Upper lobe of right lung (tissue), 1 donor: ENCODE measurements at regions not wholly inside any gene's neighbourhood (a gene's known extent, or its start where the extent isn't known, plus 50 kb on each side); places are given as distances from the start of the nearest gene placed in this dataset.
A peak's percentile ranks its signal among the peaks of the same experiment; 100 is the strongest.

Experiments
- ATAC-seq: fragments of 200-7000 bp; cut with Tn5 transposase; one replicate; pipeline ENCODE4 v1.9.1; 2020; ENCODE audit warnings: mild to moderate bottlenecking, moderate library complexity
- DNase-seq: peaks from one replicate; pipeline ENCODE4 v3.0.0-alpha.2; 2020
- H3K27ac ChIP-seq: fragments of 200-600 bp; one replicate; pipeline ENCODE4 v1.8.0; 2022
- H3K27me3 ChIP-seq: fragments of 200-600 bp; one replicate; pipeline ENCODE4 v1.8.0; 2022; ENCODE audit warnings: mild to moderate bottlenecking
- H3K36me3 ChIP-seq: fragments of 200-600 bp; one replicate; pipeline ENCODE4 v1.8.0; 2022
- H3K4me1 ChIP-seq: fragments of 200-600 bp; one replicate; pipeline ENCODE4 v1.8.0; 2022
- H3K4me3 ChIP-seq: fragments of 200-600 bp; one replicate; pipeline ENCODE4 v1.8.0; 2022; ENCODE audit warnings: mild to moderate bottlenecking
- H3K9me3 ChIP-seq: fragments of 200-600 bp; one replicate; pipeline ENCODE4 v1.8.0; 2022
- intact Hi-C: fragments of 100-400 bp; cut with DNase I; formaldehyde crosslinking; loops from one replicate; pipeline ENCODE4 v1.11.0; 2022
- TF ChIP-seq, protein P1 (sequence below): fragments of 200-600 bp; IDR thresholded peaks from one replicate; pipeline ENCODE4 v1.8.0; 2022; ENCODE audit warnings: antibody characterized with exemption
- donor health status: DM: no; HTN: yes; CAD: no; lungs with severe emphysema.

- no peak for ATAC-seq
- H3K9me3 ChIP-seq, result no peaks in the 10 kb centered on the region
- H3K27me3 ChIP-seq, result no peaks in the 10 kb centered on the region
- TF ChIP-seq, protein P1, sequence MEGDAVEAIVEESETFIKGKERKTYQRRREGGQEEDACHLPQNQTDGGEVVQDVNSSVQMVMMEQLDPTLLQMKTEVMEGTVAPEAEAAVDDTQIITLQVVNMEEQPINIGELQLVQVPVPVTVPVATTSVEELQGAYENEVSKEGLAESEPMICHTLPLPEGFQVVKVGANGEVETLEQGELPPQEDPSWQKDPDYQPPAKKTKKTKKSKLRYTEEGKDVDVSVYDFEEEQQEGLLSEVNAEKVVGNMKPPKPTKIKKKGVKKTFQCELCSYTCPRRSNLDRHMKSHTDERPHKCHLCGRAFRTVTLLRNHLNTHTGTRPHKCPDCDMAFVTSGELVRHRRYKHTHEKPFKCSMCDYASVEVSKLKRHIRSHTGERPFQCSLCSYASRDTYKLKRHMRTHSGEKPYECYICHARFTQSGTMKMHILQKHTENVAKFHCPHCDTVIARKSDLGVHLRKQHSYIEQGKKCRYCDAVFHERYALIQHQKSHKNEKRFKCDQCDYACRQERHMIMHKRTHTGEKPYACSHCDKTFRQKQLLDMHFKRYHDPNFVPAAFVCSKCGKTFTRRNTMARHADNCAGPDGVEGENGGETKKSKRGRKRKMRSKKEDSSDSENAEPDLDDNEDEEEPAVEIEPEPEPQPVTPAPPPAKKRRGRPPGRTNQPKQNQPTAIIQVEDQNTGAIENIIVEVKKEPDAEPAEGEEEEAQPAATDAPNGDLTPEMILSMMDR, result no peak
- no peaks in the 10 kb centered on the region for H3K36me3 ChIP-seq
- intact Hi-C loops, result no loop called here
- H3K4me3 ChIP-seq, result no peak overlapping the region
- DNase-seq, result no peak
- H3K4me1 ChIP-seq, result no peaks in the 10 kb centered on the region
- no peak overlapping the region for H3K27ac ChIP-seq
These were observed 155.1 kb upstream of the FZD8 start for GRCh38 chr10:35797187-35797586.

- H3K27me3 ChIP-seq, result no peaks in the 10 kb centered on the region
- ATAC-seq (no peak), DNase-seq (no peak)
- H3K27ac ChIP-seq, result no peak overlapping the region
- TF ChIP-seq, protein P1, result no peak
- H3K4me1 ChIP-seq, result no peaks in the 10 kb centered on the region
- H3K4me3 ChIP-seq, result no peak overlapping the region
- no peaks in the 10 kb centered on the region for H3K9me3 ChIP-seq
- intact Hi-C loops, result no loop called here
- no peaks in the 10 kb centered on the region for H3K36me3 ChIP-seq
These were observed 153.2 kb upstream of the FZD8 start for GRCh38 chr10:35795131-35795824.

DNA sequence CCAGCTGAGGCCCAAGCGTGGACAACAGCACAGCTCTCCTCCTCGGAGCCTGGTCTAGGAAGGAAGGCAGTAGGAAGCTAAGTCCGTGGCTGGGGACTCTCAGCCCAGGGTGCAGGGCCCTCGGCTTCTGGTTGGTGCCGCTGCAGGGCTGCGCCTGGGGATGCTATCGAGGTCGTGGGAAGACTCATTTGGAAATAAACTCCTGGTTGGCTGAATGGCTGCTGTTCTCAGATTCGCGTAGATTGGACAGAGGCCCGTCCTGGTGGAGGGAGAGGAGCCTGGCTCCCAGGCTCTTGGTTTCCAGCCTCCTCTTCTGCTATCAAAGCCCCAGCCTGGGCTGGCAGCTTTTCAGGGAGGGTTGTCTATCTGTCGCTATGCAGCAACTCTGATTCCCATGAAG is 152.6 kb upstream of the FZD8 start:
- Histone ChIP-seq H3K27ac (no peak overlapping the region), H3K4me3 (no peak overlapping the region), H3K36me3 (no peaks in the 10 kb centered on the region), H3K27me3 (no peaks in the 10 kb centered on the region), H3K4me1 (no peaks in the 10 kb centered on the region), H3K9me3 (no peaks in the 10 kb centered on the region)
- ATAC-seq, result peak; percentile 31
- no peak for DNase-seq
- TF ChIP-seq, protein P1, result no peak
- intact Hi-C loops, result no loop called here

- Histone ChIP-seq H3K27me3 (no peaks in the 10 kb centered on the region), H3K36me3 (no peaks in the 10 kb centered on the region), H3K4me1 (no peaks in the 10 kb centered on the region), H3K4me3 (no peak overlapping the region), H3K9me3 (no peaks in the 10 kb centered on the region), H3K27ac (no peak overlapping the region)
- intact Hi-C loops, result no loop called here
- TF ChIP-seq, protein P1, result no peak
- ATAC-seq (no peak), DNase-seq (no peak)
These were observed 150.2 kb upstream of the FZD8 start for GRCh38 chr10:35792291-35792690.

- Histone ChIP-seq H3K27me3 (no peaks in the 10 kb centered on the region), H3K27ac (no peak overlapping the region), H3K4me1 (no peaks in the 10 kb centered on the region), H3K9me3 (no peaks in the 10 kb centered on the region), H3K4me3 (no peak overlapping the region), H3K36me3 (no peaks in the 10 kb centered on the region)
- intact Hi-C loops, result no loop called here
- ATAC-seq (no peak), DNase-seq (no peak)
- TF ChIP-seq, protein P1, result no peak
These were observed 147.9 kb upstream of the FZD8 start for GRCh38 chr10:35789996-35790395.

DNA sequence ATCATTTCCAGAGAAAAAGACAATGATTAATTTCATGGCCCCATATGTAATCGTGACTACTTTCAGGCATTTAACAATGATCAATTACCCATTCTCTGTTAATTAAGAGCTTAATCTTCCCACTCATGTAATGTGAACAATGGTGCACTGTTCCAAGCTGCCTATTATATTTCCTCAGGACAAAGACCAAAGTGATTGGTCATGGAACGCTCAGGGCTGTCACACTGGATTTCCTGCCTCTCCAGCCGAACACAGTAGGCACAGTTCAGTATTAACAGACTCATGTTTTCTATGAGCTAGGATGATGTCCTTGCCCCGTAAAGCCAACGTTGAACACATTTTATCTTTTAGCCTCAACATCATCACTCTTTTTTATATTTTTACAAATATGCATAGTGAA is 142.7 kb upstream of the FZD8 start:
- intact Hi-C loops, result no loop called here
- ATAC-seq, result no peak
- TF ChIP-seq, protein P1, result no peak
- Histone ChIP-seq H3K4me3 (no peak overlapping the region), H3K36me3 (no peaks in the 10 kb centered on the region), H3K27me3 (no peaks in the 10 kb centered on the region), H3K27ac (no peak overlapping the region), H3K9me3 (no peaks in the 10 kb centered on the region), H3K4me1 (no peaks in the 10 kb centered on the region)
- no peak for DNase-seq
